ENCODE measurements at regions not wholly inside any gene's neighbourhood (a gene's known extent, or its start where the extent isn't known, plus 50 kb on each side); places are given as distances from the start of the nearest gene placed in this dataset.

GRCh38 chr2:214674278-214674677 lies 135.2 kb downstream of the BARD1 start:
- TF ChIP-seq SNAI2 (CRISPR knock-in tag; IDR thresholded peaks at IDR 0.05) = no peak
- TF ChIP-seq ZFP3 (CRISPR knock-in tag; IDR thresholded peaks at IDR 0.05) = no peak
- ATAC-seq = no peak

- TF ChIP-seq POU6F1 (CRISPR knock-in tag; IDR thresholded peaks at IDR 0.05; ENCODE audit: borderline replicate concordance, low read depth) (no peak), ESRRG (CRISPR knock-in tag; IDR thresholded peaks at IDR 0.05) (no peak), ISL1 (CRISPR knock-in tag; IDR thresholded peaks at IDR 0.05) (no peak), ZC3H10 (CRISPR knock-in tag; IDR thresholded peaks at IDR 0.05) (no peak), GLIS3 (CRISPR knock-in tag; IDR thresholded peaks at IDR 0.05) (no peak), PPARA (CRISPR knock-in tag; IDR thresholded peaks at IDR 0.05; ENCODE audit: borderline replicate concordance) (no peak), RARB (CRISPR knock-in tag; IDR thresholded peaks at IDR 0.05) (no peak), OSR1 (CRISPR knock-in tag; IDR thresholded peaks at IDR 0.05) (no peak), CSDC2 (CRISPR knock-in tag; IDR thresholded peaks at IDR 0.05) (no peak), CREB5 (CRISPR knock-in tag; IDR thresholded peaks at IDR 0.05; ENCODE audit: low read depth) (no peak), TSHZ2 (CRISPR knock-in tag; IDR thresholded peaks at IDR 0.05) (no peak), ZNF8 (CRISPR knock-in tag; IDR thresholded peaks at IDR 0.05) (no peak), ZFP3 (CRISPR knock-in tag; IDR thresholded peaks at IDR 0.05) (no peak), PATZ1 (CRISPR knock-in tag; IDR thresholded peaks at IDR 0.05; ENCODE audit: borderline replicate concordance) (no peak), ZFP30 (CRISPR knock-in tag; IDR thresholded peaks at IDR 0.05) (no peak), TOX (CRISPR knock-in tag; IDR thresholded peaks at IDR 0.05; ENCODE audit: borderline replicate concordance) (no peak), ARNTL (CRISPR knock-in tag; IDR thresholded peaks at IDR 0.05; ENCODE audit: borderline replicate concordance, low read depth) (no peak)
- ATAC-seq = no peak
Observed at GRCh38 chr2:214671319-214671885, 138.1 kb downstream of the BARD1 start.

- TF ChIP-seq ZNF8 (CRISPR knock-in tag; IDR thresholded peaks at IDR 0.05) = no peak
- no peak for TF ChIP-seq CSDC2 (CRISPR knock-in tag; IDR thresholded peaks at IDR 0.05)
- no peak for TF ChIP-seq TCF4 (CRISPR knock-in tag; IDR thresholded peaks at IDR 0.05; ENCODE audit: borderline replicate concordance)
- no peak for TF ChIP-seq BACH2 (CRISPR knock-in tag; IDR thresholded peaks at IDR 0.05; ENCODE audit: borderline replicate concordance)
- TF ChIP-seq TSHZ2 (CRISPR knock-in tag; IDR thresholded peaks at IDR 0.05) = no peak
- TF ChIP-seq ZC3H10 (CRISPR knock-in tag; IDR thresholded peaks at IDR 0.05) = no peak
- no peak for TF ChIP-seq ZNF565 (CRISPR knock-in tag; conservative IDR thresholded peaks at IDR 0.05; ENCODE audit: low read depth)
- no peak for TF ChIP-seq TOX (CRISPR knock-in tag; IDR thresholded peaks at IDR 0.05; ENCODE audit: borderline replicate concordance)
- no peak for TF ChIP-seq POU6F1 (CRISPR knock-in tag; IDR thresholded peaks at IDR 0.05; ENCODE audit: borderline replicate concordance, low read depth)
- no peak for TF ChIP-seq ZNF70 (CRISPR knock-in tag; IDR thresholded peaks at IDR 0.05)
- no peak for TF ChIP-seq PPARA (CRISPR knock-in tag; IDR thresholded peaks at IDR 0.05; ENCODE audit: borderline replicate concordance)
- no peak for TF ChIP-seq OSR1 (CRISPR knock-in tag; IDR thresholded peaks at IDR 0.05)
- TF ChIP-seq ZFP30 (CRISPR knock-in tag; IDR thresholded peaks at IDR 0.05) = no peak
- no peak for ATAC-seq
Observed at GRCh38 chr2:214652473-214652872, 157.0 kb downstream of the BARD1 start.

Data from SK-N-SH treated with all-trans-retinoic acid at 6 μM for 48 hours (cell line).